Astrocyte (in vitro differentiated cells and primary cell): ENCODE measurements at regions not wholly inside any gene's neighbourhood (a gene's known extent, or its start where the extent isn't known, plus 50 kb on each side); places are given as distances from the start of the nearest gene placed in this dataset.

ENCODE experiments used
- CTCF ChIP-seq: IDR thresholded peaks from 2 replicates; pipeline ENCODE4 v1.5.1; 2011; ENCODE audit warnings: low read depth, mild to moderate bottlenecking, inconsistent platforms, low read length, moderate library complexity; ENCODE audit not compliant: insufficient read depth
- EZH2 ChIP-seq: IDR thresholded peaks from 2 replicates; pipeline ENCODE4 v1.6.1; 2012; ENCODE audit warnings: mild to moderate bottlenecking, low read length, inconsistent platforms; ENCODE audit not compliant: insufficient read depth

GRCh38 chr5:63306909-63307308 lies 655.3 kb downstream of the HTR1A start:
- no peak for TF ChIP-seq CTCF
- no peak for TF ChIP-seq EZH2
